ENCODE measurements at regions not wholly inside any gene's neighbourhood (a gene's known extent, or its start where the extent isn't known, plus 50 kb on each side); places are given as distances from the start of the nearest gene placed in this dataset.
A peak's percentile ranks its signal among the peaks of the same experiment; 100 is the strongest.
"Not testable (repeated sequence)": the region's sequence is repeated elsewhere in the genome, so short reads cannot be mapped to it uniquely, and the experiment has no call there.

DNA sequence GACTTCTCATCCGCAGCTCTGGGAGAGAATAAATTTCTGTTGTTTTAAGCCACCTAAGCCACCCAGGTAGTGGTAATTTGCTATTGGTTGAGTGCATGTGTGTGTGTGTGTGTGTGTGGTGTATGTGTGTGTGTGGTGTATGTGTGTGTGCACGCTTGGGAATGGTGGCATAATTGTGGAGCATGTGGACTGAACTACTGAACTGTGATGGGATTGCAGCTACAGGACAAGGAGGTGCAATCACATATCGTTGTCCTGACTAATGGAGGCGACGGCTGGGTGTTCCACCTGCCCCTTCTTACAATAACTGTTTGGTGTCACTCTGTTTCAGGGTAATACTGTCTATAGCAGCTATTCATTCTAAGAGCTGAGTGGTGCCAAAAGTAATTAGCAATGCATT lies 448.7 kb upstream of the PFKP start:
- DNase-seq, result no peak

GRCh38 chr10:2616215-2616614 lies 451.1 kb upstream of the PFKP start:
- no peak for DNase-seq

DNA sequence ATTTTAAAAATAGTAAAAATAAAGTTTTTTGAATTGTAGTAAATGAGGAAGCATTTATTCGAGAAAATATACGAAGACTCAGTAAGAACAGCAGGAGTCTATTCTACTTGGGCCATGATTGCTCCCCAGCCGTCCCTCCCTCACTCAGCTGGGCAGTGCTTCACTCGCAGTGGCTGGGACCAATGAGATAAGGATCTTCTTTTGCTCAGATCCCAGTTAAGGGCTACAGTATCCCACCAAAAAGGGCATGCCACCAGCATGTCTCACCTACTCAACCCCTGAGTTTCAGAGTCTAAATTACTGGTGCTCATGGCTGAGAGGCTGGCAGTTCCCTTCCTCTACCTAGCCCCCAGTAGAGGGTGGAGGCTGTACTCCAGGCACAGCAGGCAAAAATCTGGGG lies 455.7 kb upstream of the PFKP start:
- peak in 1 of 2 experiments; percentile 3 for DNase-seq

GRCh38 chr10:2610946-2611345 lies 456.4 kb upstream of the PFKP start:
- peak; percentile 28 to 51 for DNase-seq

DNA sequence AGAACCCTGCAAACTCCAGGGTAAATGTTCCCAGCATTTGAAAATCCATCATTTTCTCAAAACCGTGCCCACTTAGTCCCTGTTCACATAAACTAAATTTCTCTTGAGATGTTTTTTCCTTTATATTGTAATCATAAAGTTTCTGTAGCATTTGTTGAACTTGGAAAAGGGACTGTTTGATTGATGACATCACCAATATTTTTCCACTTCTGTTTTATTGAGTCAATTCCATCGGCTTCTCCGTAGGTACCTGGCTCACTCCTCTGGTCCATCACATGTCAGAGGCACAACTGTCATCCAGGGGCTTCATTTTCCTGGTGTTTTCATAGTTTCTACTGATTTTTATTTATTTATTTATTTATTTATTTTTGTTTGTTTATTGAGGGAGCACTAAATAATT lies 462.5 kb upstream of the PFKP start:
- DNase-seq, result no peak

GRCh38 chr10:2599571-2599970 lies 467.8 kb upstream of the PFKP start:
- no peak for DNase-seq

DNA sequence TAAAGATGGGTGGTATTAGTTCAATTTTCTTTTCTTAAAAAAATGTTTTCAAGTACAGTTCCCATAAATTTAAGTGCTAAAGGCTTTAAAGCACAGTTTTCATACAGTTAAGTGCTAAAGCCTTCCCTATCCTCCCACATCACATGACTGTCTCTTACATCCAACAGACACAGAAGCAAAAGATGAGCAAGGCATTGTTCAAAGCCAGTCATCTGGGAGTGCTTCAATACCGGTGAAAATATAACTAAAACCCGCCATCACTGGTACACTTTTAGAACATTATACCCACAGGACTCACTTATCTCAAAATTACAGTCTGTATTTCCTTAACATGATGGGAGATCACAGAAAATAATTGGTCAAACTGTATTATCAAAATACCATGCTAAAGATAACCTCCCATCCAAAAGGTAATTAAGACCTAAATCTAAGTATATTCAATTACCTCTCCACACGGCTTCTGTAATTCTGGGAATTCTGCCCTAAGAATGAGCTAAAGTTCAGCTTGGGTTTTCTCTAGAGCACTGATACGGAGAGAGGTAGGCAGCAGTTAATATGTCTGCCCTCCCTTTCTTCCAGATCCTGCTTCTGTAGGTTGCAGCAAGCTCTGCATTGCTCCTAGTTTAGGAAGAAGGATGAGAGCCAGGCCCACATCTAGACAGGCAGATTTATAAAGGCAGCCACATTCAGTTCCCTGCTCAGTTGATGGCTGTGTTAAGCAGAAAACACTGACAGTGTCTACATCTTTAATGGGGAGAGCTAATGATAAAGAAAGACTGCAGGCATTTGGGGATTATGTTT lies 474.8 kb upstream of the PFKP start:
- DNase-seq, result no peak

DNA sequence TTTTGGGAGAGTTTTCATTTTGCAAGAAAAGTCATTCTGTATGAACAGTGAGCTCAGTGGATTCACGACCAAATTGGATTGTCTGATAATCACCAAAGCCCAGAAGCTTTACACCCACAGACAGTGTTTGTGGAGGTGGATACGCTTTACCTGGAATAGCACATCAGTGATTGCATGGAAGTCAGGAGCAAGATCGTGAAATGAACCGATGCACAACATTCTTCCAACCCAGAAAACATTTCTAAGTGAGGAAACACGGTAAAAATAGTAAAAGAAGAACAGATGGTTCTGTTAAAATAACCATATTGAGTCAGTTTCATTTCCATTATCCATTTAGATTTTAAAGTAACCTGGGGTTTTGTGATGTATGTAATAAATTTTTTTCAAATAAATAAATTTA lies 478.2 kb upstream of the PFKP start:
- DNase-seq, result no peak

DNA sequence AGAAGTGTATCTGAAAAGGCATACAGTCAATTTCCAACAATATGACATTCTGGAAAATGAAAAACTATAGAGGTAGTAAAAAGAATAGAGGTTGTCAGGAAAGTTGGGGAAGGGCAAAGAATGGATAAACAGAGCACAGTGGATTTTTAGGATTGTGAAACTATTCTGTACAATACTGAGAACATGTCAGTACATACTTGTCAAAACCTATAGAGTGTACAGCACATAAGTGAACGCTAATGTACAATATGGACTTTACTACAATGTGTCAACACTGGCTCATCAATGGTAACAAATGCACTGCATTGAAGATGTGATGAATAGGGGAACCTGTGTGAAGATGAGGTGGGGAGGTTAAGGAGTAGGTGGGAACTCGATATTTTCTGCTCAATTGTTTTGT lies 483.0 kb upstream of the PFKP start:
- DNase-seq, result no peak

GRCh38 chr10:2576892-2577291 lies 490.5 kb upstream of the PFKP start:
- DNase-seq, result no peak

- DNase-seq, result no peak
Measured at GRCh38 chr10:2575460-2575859, 491.9 kb upstream of the PFKP start.

DNA sequence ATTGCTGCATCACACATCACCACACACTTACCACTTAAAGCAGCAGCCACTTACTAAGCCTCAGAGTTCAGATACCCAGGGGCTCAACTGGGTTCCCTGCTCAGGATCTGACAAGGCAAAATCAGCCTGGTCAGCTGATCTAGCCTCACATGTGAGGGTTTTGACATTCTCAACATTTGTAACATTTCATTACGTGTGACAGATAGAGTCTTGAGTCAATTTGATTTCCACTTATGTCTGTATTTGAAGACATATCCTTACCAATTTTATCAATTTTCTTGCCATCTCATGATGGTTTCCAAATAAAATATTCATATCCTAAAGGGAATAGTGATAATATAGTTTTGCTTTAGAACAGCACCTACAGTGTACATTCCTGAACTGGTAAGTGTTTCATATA lies 494.7 kb upstream of the PFKP start:
- DNase-seq, result no peak

DNA sequence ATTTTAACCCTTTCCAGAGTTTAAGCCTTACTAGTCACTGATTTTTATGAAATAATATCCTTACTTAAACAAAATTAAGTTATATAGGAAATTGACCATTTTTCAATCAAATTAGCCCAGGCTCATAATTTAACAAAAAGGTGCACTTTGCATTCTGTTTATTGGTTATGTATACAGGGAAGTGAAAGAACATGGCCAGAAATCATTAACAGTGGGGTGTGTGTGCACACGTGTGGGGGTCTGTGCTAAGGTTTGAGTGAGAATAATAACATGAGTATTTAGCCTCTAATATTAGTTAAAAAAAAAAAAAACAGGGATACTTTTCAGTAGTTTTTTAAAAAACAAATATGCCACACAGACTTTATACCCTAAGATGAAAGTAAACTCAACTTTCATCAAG lies 510.5 kb upstream of the PFKP start:
- no peak for DNase-seq

DNA sequence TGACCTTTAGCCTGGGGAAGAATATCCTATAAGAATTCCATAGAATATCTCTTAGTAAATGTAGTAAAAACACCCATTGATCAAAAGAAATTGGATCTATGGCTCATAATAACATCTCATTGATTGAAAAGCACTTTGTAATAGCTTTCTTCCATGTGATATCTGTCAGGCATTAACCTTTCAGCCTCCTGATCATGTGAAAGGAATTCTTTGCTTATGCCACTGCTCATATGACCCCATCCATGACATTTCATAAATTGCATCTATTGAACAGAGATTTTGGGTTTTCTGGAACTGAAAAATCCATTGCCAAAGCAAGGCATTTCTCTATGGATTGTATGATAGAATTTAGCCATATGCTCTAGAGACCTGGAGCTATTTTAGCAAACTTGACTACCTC lies 519.3 kb upstream of the PFKP start:
- no peak for DNase-seq

DNA sequence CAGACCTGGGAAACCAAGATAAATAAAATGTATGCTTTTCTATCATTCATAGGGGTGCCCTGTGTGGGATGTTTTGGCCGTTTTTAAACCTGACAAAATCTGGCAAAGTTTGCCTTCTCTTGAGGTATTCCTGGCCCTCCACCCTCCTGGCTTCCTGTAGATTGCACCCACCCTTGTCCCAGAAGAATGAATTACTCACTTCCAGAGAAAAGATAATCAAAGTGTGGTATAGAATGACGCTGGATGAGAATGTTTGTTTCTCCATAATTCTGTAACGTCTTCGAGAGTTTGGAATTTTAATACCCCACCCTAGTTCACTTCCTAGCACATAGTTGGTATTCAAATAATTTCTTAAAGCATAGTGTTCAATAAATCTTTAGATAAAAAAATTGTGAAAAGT lies 519.7 kb upstream of the PFKP start:
- no peak for DNase-seq

DNA sequence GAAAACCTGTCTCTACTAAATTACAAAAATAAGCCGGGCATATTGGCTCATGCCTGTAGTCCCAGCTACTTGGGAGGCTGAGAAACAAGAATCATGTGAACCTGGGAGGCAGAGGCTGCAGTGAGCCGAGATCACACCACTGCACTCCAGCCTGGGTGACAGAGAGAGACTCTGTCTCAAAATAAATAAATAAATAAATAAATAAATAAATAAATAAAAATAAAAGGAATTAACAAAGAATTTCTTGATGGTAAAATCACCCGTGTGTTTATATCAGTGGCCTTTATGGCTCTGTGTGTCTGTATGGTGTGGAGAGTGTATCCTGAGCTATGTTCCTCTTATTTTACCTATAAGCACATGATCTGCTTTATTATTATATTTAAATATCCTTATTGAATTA lies 520.5 kb upstream of the PFKP start:
- DNase-seq, result not testable (repeated sequence)

DNA sequence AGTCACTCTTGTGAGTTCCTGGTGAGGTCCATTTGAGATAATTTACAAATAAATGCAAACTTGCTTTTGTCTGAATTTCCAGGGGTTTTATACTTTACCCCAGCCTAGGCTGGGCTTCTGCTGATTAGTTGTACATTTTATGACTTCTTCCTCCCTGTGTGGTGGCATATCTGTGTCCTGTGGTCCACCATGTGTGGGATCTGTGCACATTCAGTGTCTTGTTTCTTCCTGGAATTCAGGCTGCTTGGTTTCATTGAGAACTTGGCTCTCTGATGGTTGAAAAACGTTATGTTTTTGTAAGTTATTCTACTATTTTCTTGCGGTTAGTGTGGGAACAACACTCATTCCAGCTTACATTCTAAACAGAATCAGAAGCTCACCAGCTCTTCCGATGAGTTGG lies 523.4 kb upstream of the PFKP start:
- DNase-seq, result no peak

DNA sequence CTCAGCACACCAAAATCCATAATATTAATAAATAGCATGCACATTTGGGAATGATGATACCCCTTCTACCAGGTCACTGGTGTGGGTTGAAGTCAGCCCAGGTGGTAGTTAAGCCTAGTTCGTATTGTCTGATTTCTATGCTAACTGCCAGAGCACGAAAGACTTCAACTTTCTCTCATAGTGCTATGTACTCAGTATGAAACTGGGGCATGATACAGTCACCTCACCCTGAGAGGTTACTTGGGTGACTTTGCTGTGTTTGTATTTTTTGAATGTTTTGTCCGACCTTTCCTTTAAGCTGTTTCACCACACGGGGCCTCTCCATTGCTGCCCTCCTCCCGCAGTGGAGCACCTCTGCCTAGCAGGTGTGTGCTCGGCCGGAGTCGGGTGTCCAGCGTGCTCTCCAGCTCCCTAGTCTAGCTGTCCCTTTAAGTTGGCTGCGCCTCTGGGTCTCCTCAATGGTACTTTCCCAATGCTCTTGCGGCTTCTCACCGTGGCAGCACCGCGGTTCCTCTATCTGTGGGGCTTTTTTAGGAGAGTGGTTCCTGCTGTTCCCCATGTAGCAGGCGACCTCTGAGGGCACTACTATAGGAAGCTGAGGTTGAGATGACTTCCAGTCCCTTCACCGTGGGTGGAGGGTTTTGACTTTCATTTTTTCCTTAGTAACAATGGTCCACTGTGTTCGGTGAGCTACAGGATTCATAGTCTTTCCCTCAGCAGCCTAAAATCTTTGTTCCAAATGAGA lies 524.0 kb upstream of the PFKP start:
- no peak for DNase-seq

- no peak for DNase-seq
Measured at GRCh38 chr10:2541176-2541575, 526.2 kb upstream of the PFKP start.

GRCh38 chr10:2529945-2530344 lies 537.4 kb upstream of the PFKP start:
- no peak for DNase-seq

DNA sequence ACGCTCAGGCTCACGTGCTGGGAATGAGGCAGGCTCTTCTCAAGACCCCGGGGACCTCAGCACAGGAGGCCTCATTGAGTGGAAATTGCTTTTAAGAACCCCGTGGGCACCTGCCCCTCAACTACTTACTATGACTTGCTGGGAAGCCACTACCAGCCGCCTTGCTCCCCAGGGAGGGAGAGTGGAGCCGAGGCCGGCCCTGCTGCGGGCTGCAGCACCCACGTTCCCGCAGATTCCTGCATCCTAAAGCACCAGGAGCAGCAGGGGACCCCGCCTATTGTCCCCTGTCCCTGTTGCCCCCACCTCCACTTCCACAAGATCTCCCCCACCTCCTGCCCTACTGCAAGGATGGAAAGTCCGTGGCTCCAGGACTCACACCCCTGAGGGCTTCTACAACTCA lies 541.6 kb upstream of the PFKP start:
- DNase-seq, result no peak

GRCh38 chr10:2519139-2519538 lies 548.2 kb upstream of the PFKP start:
- no peak for DNase-seq

- DNase-seq, result no peak
Measured at GRCh38 chr10:2509081-2509531, 558.2 kb upstream of the PFKP start.

DNA sequence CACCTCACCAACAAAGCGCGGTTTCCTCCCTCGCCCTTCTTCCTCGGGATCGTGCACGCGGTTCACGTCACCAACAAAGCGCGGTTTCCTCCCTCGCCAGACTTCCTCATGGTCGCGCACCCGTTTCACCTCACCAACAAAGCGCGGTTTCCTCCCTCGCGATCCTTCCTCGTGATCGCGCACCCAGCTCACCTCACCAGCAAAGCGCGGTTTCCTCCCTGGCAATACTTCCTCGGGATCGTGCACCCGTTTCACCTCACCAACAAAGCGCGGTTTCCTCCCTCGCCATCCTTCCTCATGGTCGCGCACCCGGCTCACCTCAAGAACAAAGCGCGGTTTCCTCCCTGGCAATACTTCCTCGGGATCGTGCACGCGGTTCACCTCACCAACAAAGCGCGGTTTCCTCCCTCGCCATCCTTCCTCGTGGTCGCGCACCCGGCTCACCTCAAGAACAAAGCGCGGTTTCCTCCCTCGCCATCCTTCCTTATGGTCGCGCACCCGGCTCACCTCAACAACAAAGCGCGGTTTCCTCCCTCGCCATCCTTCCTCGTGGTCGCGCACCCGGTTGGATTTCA lies 565.9 kb upstream of the PFKP start:
- not testable (repeated sequence) for DNase-seq
